HFF-Myc (cell line): ENCODE measurements at regions not wholly inside any gene's neighbourhood (a gene's known extent, or its start where the extent isn't known, plus 50 kb on each side); places are given as distances from the start of the nearest gene placed in this dataset.
"Not testable (repeated sequence)": the region's sequence is repeated elsewhere in the genome, so short reads cannot be mapped to it uniquely, and the experiment has no call there.

Experiments used
- DNase-seq: peaks from one replicate; pipeline ENCODE4 v3.0.0-alpha.2; 2011; ENCODE audit warnings: low read depth; ENCODE audit errors: extremely low read depth
- H3K4me3 ChIP-seq: replicated peaks from 2 replicates; pipeline ENCODE4 v1.5.1; 2011; ENCODE audit warnings: low read depth, mild to moderate bottlenecking, control low read depth, low read length
- CTCF ChIP-seq: IDR thresholded peaks from 2 replicates; pipeline ENCODE4 v1.5.1; 2012; ENCODE audit warnings: mild to moderate bottlenecking, low read depth, low read length, control low read depth; ENCODE audit errors: missing control alignments

DNA sequence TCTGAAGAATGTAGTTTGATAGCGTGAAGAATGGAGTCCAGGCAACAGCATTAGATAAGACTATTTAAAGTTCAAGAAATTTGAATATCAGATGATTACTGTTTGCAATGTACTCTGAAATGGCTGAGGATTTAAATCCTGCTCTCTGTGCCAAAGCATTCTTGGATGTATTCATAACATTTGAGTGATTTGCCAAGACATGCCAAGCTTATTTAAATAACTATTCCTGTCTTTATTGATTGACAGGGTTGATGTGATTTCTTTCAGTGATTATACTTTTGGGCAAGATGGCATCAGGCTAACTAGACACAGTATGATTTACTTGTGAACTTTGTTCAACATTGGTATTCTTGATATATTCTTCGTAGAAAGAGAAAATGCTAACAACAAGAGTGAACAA, 168.7 kb downstream of the GNAI1 start:
- H3K4me3 ChIP-seq, result no peak overlapping the region
- no peak for DNase-seq
- TF ChIP-seq CTCF, result no peak

GRCh38 chr7:80302636-80303035, 168.0 kb downstream of the GNAI1 start:
- no peak overlapping the region for H3K4me3 ChIP-seq
- TF ChIP-seq CTCF, result no peak
- DNase-seq, result no peak

- DNase-seq, result no peak
- no peak for TF ChIP-seq CTCF
- no peak overlapping the region for H3K4me3 ChIP-seq
These were observed 167.4 kb downstream of the GNAI1 start for GRCh38 chr7:80302078-80302477.

- no peak overlapping the region for H3K4me3 ChIP-seq
- no peak for TF ChIP-seq CTCF
- no peak for DNase-seq
These were observed 163.6 kb downstream of the GNAI1 start for GRCh38 chr7:80298201-80298600.

- DNase-seq, result no peak
- H3K4me3 ChIP-seq, result no peak overlapping the region
- no peak for TF ChIP-seq CTCF
These were observed 159.7 kb downstream of the GNAI1 start for GRCh38 chr7:80294346-80294745.

DNA sequence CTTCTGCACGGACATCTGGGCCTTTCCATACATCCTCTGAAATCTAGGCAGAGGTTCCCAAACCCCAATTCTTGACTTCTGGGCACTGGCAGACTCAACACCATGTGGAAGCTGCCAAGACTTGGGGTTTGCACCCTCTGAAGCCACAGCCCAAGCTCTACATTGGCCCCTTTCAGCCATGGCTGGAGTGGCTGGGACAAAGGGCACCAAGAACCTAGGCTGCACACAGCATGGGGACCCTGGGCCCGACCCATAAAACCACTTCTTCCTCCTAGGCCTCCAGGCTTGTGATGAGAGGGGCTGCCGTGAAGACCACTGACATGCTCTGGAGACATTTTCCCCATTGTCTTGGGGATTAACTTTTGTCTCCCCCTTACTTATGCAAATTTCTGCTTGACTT, 158.0 kb downstream of the GNAI1 start:
- not testable (repeated sequence) for DNase-seq, H3K4me3 ChIP-seq

DNA sequence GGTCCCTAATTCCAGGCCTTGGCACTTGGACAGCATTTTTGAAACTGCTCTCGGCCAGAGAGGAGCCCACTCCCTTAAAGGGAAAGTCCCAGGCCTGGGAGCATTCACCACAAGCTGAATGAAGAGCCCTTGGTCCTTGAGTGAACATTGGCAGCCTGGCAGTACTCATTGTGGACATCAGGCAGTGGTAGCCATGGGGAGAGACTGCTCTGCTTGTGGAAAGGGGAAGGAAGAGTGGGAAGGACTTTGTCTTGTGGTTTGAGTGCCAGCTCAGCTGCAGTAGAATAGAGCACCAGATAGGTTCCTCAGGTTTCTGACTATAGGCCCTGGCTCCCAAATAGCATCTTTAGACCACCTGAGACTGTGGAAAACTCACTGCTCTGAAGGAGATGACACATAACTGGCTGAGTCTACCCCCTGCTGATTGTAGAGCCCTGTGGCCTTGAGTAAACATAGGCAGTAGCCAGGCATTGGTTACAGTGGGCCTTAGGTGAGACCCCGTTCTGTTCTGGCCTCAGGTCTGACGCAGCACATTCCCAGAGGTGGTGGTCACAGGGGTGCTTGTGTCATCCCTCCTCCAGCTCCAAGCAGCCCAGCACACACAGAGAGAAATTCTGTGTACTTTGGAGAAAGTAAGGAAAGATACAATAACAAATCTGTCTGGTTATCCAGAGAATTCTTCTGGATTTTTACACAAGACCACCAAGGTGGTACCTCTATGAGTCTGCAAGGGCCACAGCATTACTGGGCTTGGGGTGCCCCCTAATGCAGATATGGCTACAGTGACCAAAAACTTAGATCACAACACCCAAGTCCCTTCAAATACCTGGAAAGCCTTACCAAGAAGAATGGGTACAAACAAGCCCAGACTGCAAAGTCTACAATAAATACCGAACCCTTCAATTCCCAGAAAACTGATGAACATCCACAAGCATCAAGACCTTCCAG, 153.8 kb downstream of the GNAI1 start:
- DNase-seq, result no peak
- H3K4me3 ChIP-seq, result no peak overlapping the region
- peak; percentile 10 for TF ChIP-seq CTCF
